Caco-2 (cell line): ENCODE measurements at regions not wholly inside any gene's neighbourhood (a gene's known extent, or its start where the extent isn't known, plus 50 kb on each side); places are given as distances from the start of the nearest gene placed in this dataset.

Source experiments
- BruUV-seq: library from RNA; stranded (reverse); fragments of 400-500 nt; replicated peaks from 2 replicates; lab custom pipeline; 2021; lab: Mats Ljungman, UMichigan
- CTCF ChIA-PET: fragments of 300-600 bp; sonication (Branson Sonifier 250); formaldehyde crosslinking; loops from one replicate; lab custom pipeline; 2022; ENCODE audit warnings: antibody characterized with exemption; lab: Charles Lee
- POLR2A ChIA-PET: fragments of 300-600 bp; sonication (Branson Sonifier 250); formaldehyde crosslinking; loops from one replicate; lab custom pipeline; 2022; ENCODE audit warnings: antibody characterized with exemption; lab: Charles Lee
- DNase-seq, 2 experiments: peaks; one replicate each; pipeline versions ENCODE4 v3.0.0 to v3.0.0-alpha.2; 2020 to 2022
- H3K27me3 ChIP-seq: replicated peaks from 2 replicates; pipeline ENCODE4 v1.6.0; 2011; ENCODE audit warnings: low read length; ENCODE audit not compliant: control insufficient read depth, insufficient read depth
- H3K36me3 ChIP-seq: 2 replicates; pipeline ENCODE4 v1.5.1; 2011; ENCODE audit warnings: low read length; ENCODE audit not compliant: control insufficient read depth, insufficient read depth
- H3K4me1 ChIP-seq: fragments of 250-450 bp; sonication (Bioruptor Pico); 2 replicates; pipeline ENCODE4 v1.5.1; 2020; ENCODE audit warnings: mild to moderate bottlenecking
- H3K4me3 ChIP-seq: 2 replicates; pipeline ENCODE4 v1.5.1; 2011; ENCODE audit warnings: low read depth, mild to moderate bottlenecking, control low read depth, low read length
- H3K9me3 ChIP-seq: fragments of 250-450 bp; sonication (Bioruptor Pico); 2 replicates; pipeline ENCODE4 v1.5.1; 2020; ENCODE audit warnings: mild to moderate bottlenecking, moderate library complexity
- H3K27ac Mint-ChIP-seq: one replicate; pipeline ENCODE4 v1.8.0; 2022; ENCODE audit warnings: mixed read lengths; ENCODE audit not compliant: unreplicated experiment
- H3K27me3 Mint-ChIP-seq: one replicate; pipeline ENCODE4 v1.8.0; 2022; ENCODE audit warnings: mixed read lengths; ENCODE audit not compliant: insufficient read depth, unreplicated experiment
- H3K36me3 Mint-ChIP-seq: one replicate; pipeline ENCODE4 v1.8.0; 2022; ENCODE audit warnings: mild to moderate bottlenecking, mixed read lengths; ENCODE audit not compliant: insufficient read depth, unreplicated experiment
- H3K4me1 Mint-ChIP-seq: one replicate; pipeline ENCODE4 v1.8.0; 2022; ENCODE audit warnings: low read depth, mixed read lengths; ENCODE audit not compliant: unreplicated experiment
- H3K4me3 Mint-ChIP-seq: one replicate; pipeline ENCODE4 v1.8.0; 2022; ENCODE audit warnings: mild to moderate bottlenecking, moderate library complexity, mixed read lengths; ENCODE audit not compliant: unreplicated experiment
- H3K9me3 Mint-ChIP-seq: one replicate; pipeline ENCODE4 v1.8.0; 2022; ENCODE audit warnings: mixed read lengths; ENCODE audit not compliant: unreplicated experiment
- intact Hi-C: fragments of 100-400 bp; cut with micrococcal nuclease; formaldehyde crosslinking; loops from one replicate; pipeline ENCODE4 v1.10.0; 2022; ENCODE audit not compliant: unreplicated experiment
- TF ChIP-seq, protein P1 (sequence below), 2 experiments: fragments of 200-600 bp in 1 of 2; IDR thresholded peaks; 1 replicate in 1 of 2; 2 replicates in 1 of 2; pipeline versions ENCODE4 v1.5.1 to v1.8.0; 2011 to 2022; ENCODE audit warnings: antibody characterized with exemption in 1 of 2, control low read depth in 1 of 2, inconsistent platforms in 1 of 2, low read depth in 1 of 2, low read length in 1 of 2, mild to moderate bottlenecking in 1 of 2, moderate library complexity in 1 of 2; ENCODE audit not compliant: insufficient read depth in 1 of 2, severe bottlenecking in 1 of 2, unreplicated experiment in 1 of 2

DNA sequence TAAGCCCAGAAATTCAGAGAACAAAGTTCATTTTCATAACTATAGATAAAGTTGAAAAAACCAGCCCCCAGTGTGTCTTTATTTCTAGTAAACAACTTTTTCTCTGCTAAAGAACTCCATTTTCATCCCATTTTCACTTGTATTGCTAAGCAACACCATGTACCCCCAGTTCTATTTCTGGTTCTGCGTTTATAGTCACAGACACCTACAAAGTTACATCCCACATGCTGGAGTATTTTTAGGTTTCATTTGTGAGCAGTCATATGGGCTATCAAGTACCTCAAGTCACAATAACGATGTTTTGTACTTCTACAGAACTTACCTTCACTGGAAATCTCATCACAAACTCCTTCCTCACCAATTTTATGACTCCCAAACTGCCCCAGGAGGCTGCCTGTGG, 236.5 kb downstream of the RSL24D1 start:
- H3K36me3 Mint-ChIP-seq = no peaks in the 10 kb centered on the region
- no peaks in the 10 kb centered on the region for H3K9me3 Mint-ChIP-seq
- H3K4me3 ChIP-seq = no peak overlapping the region
- DNase-seq = no peak
- intact Hi-C loops = no loop called here
- H3K9me3 ChIP-seq = no peaks in the 10 kb centered on the region
- CTCF ChIA-PET = no interaction called here
- H3K4me3 Mint-ChIP-seq = no peak overlapping the region
- H3K36me3 ChIP-seq = no peaks in the 10 kb centered on the region
- no peaks in the 10 kb centered on the region for H3K27me3 ChIP-seq
- peaks cover 2% of the 10 kb centered on the region for H3K27me3 Mint-ChIP-seq
- no peak overlapping the region for H3K27ac Mint-ChIP-seq
- POLR2A ChIA-PET = no interaction called here
- H3K4me1 Mint-ChIP-seq = no peaks in the 10 kb centered on the region
- BruUV-seq = no TSS peak
- no peaks in the 10 kb centered on the region for H3K4me1 ChIP-seq
- TF ChIP-seq, protein P1, sequence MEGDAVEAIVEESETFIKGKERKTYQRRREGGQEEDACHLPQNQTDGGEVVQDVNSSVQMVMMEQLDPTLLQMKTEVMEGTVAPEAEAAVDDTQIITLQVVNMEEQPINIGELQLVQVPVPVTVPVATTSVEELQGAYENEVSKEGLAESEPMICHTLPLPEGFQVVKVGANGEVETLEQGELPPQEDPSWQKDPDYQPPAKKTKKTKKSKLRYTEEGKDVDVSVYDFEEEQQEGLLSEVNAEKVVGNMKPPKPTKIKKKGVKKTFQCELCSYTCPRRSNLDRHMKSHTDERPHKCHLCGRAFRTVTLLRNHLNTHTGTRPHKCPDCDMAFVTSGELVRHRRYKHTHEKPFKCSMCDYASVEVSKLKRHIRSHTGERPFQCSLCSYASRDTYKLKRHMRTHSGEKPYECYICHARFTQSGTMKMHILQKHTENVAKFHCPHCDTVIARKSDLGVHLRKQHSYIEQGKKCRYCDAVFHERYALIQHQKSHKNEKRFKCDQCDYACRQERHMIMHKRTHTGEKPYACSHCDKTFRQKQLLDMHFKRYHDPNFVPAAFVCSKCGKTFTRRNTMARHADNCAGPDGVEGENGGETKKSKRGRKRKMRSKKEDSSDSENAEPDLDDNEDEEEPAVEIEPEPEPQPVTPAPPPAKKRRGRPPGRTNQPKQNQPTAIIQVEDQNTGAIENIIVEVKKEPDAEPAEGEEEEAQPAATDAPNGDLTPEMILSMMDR (IDR thresholded peaks at IDR 0.05; ENCODE audit: insufficient read depth in 1 of 2, low read depth in 1 of 2, low read length in 1 of 2, severe bottlenecking in 1 of 2, unreplicated experiment in 1 of 2) = no peak

DNA sequence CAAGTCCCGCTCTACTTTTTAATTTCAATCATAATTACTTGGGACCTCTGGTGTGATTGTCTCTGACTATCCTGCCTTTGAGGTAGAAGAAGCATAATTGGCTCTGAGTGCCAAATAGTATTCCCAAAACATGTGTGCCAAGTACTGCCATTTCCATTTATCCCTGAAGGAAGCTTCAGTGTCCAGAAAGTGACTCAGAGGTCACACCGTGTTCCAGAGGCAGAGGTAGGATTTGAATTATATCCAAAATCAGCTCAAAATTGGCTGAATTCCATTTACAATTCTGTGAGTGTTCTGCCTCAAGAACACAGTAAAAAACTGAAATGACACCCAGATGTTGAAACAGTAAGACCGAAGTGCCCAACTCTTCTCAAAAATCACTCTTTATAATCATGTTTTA, 255.3 kb downstream of the RSL24D1 start:
- ChIA-PET POLR2A (no interaction called here), CTCF (no interaction called here)
- TF ChIP-seq, protein P1 (IDR thresholded peaks at IDR 0.05; ENCODE audit: insufficient read depth in 1 of 2, low read depth in 1 of 2, low read length in 1 of 2, severe bottlenecking in 1 of 2, unreplicated experiment in 1 of 2) = no peak
- H3K9me3 ChIP-seq = no peaks in the 10 kb centered on the region
- Mint-ChIP-seq H3K27ac (no peak overlapping the region), H3K4me3 (no peak overlapping the region), H3K9me3 (no peaks in the 10 kb centered on the region), H3K27me3 (peaks cover 10% of the 10 kb centered on the region), H3K4me1 (no peaks in the 10 kb centered on the region), H3K36me3 (no peaks in the 10 kb centered on the region)
- BruUV-seq = no TSS peak
- intact Hi-C loops = no loop called here
- no peaks in the 10 kb centered on the region for H3K36me3 ChIP-seq
- H3K4me3 ChIP-seq = no peak overlapping the region
- no peaks in the 10 kb centered on the region for H3K4me1 ChIP-seq
- H3K27me3 ChIP-seq = no peaks in the 10 kb centered on the region; the same call in 1 of the 2 replicates
- DNase-seq = no peak

DNA sequence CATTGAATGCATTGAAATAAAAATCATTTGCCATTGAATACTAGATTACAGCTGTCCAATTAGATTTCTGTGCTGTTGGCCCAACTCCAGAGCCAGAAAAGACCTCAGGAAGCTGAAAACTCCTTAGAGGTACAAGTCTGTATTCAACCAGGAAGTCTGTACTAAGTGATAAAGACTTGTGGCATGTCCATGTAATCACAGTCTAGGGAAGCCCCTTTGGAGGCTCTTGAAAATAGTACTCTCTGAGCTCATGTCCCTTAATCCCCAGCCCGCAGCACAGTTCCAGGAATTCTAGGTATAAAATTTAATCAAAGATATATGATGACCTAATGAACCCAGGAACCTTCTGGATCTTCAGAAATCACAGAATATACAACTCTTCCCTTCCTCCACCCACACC, 279.4 kb downstream of the RSL24D1 start:
- no peaks in the 10 kb centered on the region for H3K27me3 ChIP-seq
- TF ChIP-seq, protein P1 (IDR thresholded peaks at IDR 0.05; ENCODE audit: insufficient read depth in 1 of 2, low read depth in 1 of 2, low read length in 1 of 2, severe bottlenecking in 1 of 2, unreplicated experiment in 1 of 2) = no peak
- Mint-ChIP-seq H3K9me3 (no peaks in the 10 kb centered on the region), H3K4me3 (no peak overlapping the region), H3K27ac (no peak overlapping the region), H3K36me3 (no peaks in the 10 kb centered on the region), H3K27me3 (peaks cover 7% of the 10 kb centered on the region), H3K4me1 (no peaks in the 10 kb centered on the region)
- ChIA-PET POLR2A (no interaction called here), CTCF (no interaction called here)
- no peak overlapping the region for H3K4me3 ChIP-seq
- H3K4me1 ChIP-seq = no peaks in the 10 kb centered on the region
- H3K9me3 ChIP-seq = no peaks in the 10 kb centered on the region
- no peak for DNase-seq
- intact Hi-C loops = no loop called here
- BruUV-seq = no TSS peak
- no peaks in the 10 kb centered on the region for H3K36me3 ChIP-seq
